ENCODE measurements at regions not wholly inside any gene's neighbourhood (a gene's known extent, or its start where the extent isn't known, plus 50 kb on each side); places are given as distances from the start of the nearest gene placed in this dataset.

DNA sequence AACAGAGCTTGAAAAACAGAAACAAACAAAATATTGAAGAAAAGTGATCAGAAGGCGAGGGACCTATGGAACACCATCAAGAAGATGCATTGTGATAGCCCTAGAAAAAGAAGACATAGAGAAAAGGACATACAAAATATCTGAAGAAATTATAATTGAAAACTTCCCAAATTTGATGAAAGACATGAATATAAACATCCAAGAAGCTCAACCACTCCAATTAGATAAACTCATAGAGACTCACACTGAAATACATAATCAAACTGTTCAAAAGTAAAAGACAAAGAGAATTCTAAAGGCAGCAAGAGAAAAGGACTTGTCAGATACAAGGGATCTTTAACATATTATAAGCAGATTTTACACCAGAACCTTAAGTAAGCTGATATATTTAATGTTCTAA, 869.8 kb downstream of the PCDH18 start:
- no peak for DNase-seq (ENCODE audit: low read depth)

GRCh38 chr4:136653640-136654406, 878.5 kb downstream of the PCDH18 start:
- no peak for DNase-seq (ENCODE audit: low read depth)

- no peak for DNase-seq (ENCODE audit: low read depth)
These were observed 880.4 kb downstream of the PCDH18 start for GRCh38 chr4:136651932-136652331.

DNA sequence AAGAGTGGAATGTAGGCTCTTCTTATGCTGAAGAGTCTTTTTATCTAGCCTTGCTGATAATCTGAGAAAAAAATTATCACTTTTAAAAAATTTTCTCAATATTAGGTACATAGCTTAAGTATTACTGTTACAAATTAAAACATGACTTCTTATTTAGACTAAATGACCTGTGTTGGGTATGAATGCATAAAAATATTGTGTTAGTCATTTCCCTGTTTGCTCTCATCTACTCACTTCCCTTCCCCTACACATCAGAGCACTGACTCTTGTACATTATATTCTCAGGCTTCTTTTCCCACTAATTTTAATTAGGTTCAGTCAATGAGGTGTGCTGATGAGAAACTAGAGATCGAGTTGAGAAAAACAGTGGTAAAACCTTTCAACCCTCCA, 881.0 kb downstream of the PCDH18 start:
- no peak for DNase-seq (ENCODE audit: low read depth)

GRCh38 chr4:136650541-136651277, 881.6 kb downstream of the PCDH18 start:
- no peak for DNase-seq (ENCODE audit: low read depth)

- no peak for DNase-seq (ENCODE audit: low read depth)
These were observed 888.0 kb downstream of the PCDH18 start for GRCh38 chr4:136644279-136644678.

DNA sequence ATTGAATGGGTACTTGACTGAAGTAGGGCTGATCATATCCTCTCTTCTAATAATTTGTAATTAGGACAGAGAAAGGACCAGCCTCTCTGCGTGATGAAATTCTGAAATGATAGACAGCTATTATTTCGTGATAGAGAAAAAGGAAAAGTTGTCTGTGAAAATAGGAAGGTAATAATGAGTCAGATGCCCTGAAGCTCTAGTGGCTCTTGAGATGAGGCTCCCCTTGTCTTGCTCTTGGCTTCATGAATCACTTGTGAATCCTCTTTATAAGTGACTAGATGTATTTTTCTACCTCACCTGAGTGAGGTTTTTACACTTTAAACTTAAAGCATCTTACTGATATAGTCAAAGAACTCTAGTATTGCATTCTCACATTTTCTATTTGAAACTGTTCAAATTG, 888.9 kb downstream of the PCDH18 start:
- DNase-seq (ENCODE audit: low read depth) = no peak

- DNase-seq (ENCODE audit: low read depth) = no peak
These were observed 895.1 kb downstream of the PCDH18 start for GRCh38 chr4:136637071-136637777.

GRCh38 chr4:136636155-136636554, 896.1 kb downstream of the PCDH18 start:
- no peak for DNase-seq (ENCODE audit: low read depth)

DNA sequence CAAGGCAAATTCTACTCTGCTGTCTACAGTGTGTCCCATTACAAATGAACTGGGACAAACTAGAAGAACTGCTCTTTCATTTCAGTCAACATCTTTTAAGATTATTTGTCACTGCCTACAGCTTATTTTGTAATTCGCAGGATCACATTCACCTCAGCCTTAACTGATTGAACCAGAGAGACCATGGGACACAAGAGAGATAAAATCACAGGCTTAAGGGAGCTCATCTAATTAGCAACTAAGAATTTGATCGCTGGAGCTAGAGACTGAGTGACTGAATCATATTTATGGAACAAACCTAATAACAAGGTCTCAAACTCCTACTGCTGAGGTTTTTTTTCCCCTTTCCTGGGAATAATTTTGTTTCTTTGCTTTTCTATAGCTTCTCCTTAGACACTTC, 898.2 kb downstream of the PCDH18 start:
- no peak for DNase-seq (ENCODE audit: low read depth)

DNA sequence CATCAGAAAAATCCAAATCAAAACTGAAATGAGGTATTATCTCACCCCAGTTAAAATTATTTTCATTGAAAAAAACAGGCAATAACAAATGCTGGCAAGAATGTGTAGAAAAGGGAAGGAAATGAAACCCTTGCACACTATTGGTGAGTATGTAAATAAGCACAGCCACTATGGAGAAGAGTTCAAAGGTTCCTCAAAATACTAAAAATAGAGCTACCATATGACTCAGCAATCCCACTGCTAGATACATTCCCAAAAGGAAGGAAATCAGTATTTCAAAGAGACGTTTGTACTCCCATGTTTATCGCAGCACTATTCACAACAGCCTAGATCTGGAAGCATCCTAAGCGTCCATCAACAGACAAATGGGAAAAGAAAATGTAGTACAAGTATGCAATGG, 932.4 kb downstream of the PCDH18 start:
- no peak for DNase-seq (ENCODE audit: low read depth)

GRCh38 chr4:136590440-136590839, 941.9 kb downstream of the PCDH18 start:
- DNase-seq (ENCODE audit: low read depth) = no peak

- DNase-seq (ENCODE audit: low read depth) = no peak
These were observed 948.7 kb downstream of the PCDH18 start for GRCh38 chr4:136583567-136583966.

GRCh38 chr4:136581119-136581518, 951.2 kb downstream of the PCDH18 start:
- no peak for DNase-seq (ENCODE audit: low read depth)

DNA sequence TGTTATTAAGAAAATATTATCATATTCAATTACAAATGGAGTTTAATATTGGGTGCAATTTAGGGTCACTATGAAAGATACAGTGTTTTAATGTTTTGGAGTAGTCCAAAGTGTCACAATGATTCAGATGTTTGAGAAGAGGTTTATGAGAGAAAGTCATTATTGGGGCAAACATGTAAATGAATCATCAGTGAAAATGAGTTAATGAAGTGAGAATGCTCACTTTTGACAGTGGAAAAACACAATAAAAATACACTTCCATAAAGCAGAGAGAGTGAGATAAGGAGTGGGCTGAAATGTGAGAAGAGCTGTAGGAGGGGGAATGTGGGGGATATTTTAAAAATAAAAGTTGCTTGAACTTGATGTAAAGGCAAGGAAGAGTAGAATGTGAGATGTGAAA, 957.1 kb downstream of the PCDH18 start:
- no peak for DNase-seq (ENCODE audit: low read depth)

- no peak for DNase-seq (ENCODE audit: low read depth)
These were observed 958.8 kb downstream of the PCDH18 start for GRCh38 chr4:136573460-136573859.

- DNase-seq (ENCODE audit: low read depth) = no peak
These were observed 961.0 kb downstream of the PCDH18 start for GRCh38 chr4:136571315-136571714.

GRCh38 chr4:136562834-136563233, 969.5 kb downstream of the PCDH18 start:
- DNase-seq (ENCODE audit: low read depth) = no peak

- DNase-seq (ENCODE audit: low read depth) = no peak
These were observed 973.3 kb downstream of the PCDH18 start for GRCh38 chr4:136558940-136559494.

DNA sequence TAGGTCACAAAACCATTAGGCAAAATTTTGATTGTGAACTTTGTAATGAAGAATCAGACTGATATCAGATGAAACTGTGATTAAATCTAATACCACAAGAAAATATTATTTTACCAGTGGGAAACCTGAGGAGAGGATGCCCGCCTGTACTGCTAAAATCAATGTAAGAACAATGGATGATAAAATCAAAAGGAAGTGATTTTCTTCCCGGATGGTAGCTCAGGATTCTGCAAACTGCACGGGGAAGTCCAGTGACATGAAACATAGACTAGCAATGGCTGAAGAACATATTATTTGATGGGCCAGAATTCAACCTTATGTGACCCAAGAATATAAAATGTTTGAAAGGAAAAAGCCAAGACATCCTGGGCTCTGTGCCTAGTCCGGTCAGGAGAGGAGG, 974.9 kb downstream of the PCDH18 start:
- no peak for DNase-seq (ENCODE audit: low read depth)

DNA sequence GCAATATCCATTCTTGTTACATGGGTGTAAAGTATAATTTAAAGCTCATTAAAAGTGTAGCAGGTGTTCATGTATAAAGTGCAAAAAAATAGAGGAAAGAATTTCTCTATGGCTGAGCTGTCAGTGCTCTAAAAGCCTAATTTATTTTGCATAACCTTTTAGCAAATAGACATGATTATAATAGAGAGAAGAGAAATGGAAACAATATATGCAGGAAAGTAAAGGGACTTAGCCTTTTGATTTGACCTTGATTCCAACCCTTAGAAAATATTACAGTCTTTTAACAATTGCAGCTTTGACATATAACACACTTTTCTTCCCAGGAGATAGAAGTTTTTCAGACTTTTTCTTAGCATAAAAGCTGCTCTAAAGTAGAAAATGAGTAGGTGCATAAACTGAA, 978.3 kb downstream of the PCDH18 start:
- no peak for DNase-seq (ENCODE audit: low read depth)

GRCh38 chr4:136551753-136552152, 980.5 kb downstream of the PCDH18 start:
- no peak for DNase-seq (ENCODE audit: low read depth)

DNA sequence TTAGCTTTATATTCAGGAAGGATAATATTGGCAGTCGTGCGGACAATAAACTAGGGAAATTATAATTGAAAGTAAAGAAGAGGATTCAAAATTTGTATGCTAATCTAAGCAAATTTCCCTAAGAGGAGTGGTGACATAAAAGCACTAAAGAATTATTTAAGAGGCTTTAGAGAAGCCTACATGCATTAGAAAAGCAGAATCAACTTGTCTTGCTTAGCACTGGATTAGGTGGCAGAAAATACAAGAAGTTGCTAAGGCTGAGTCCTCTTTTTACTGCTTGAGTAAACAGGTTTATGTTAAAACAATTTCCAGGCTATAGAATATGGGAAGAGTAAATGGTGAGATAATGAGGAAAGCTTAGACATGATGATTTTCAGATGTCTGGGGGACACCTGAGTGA, 991.5 kb downstream of the PCDH18 start:
- DNase-seq (ENCODE audit: low read depth) = no peak

Data from GM04503 (cell line).